ENCODE measurements at regions not wholly inside any gene's neighbourhood (a gene's known extent, or its start where the extent isn't known, plus 50 kb on each side); places are given as distances from the start of the nearest gene placed in this dataset.
"Not testable (repeated sequence)": the region's sequence is repeated elsewhere in the genome, so short reads cannot be mapped to it uniquely, and the experiment has no call there.

DNA sequence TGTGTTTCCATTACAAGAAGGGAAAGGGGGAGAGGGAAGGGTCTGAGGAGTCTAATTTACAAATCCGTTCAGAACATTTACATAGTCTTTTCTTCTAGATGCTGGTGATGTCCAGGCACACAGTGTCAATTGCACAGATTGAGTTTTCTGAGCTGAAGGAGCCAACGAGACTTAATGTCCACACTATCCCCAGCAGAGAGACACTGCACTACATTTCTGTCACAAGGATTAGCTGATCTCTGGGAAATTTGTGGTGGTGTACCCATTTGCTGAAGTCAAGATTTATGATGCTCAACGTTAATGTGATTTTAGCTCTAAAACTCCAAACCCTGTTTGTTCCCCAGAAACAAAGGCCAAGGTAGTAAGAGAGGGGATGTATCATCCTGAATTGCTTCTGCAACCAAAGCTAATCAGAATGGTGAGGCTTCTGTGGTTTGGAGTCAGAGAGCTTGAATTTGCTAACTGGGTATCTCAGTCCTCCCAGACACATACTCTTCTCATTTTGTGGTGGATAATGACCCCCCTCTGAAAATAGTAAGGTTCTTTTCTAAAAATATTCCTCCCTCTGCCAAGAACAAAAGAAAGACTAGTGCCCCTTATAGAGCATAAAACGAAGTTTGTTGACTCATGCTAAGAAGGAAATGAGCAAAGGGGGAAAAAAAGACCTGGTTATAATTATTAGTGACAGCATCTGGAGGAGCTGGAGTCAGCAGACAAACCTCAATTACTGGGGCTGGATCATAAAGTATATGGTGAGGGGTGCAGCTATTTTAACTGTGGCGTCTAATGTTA lies 416.9 kb downstream of the PSAT1 start:
- no peak for TF ChIP-seq ZFX (IDR thresholded peaks at IDR 0.05; ENCODE audit: borderline replicate concordance)
- TF ChIP-seq, protein P1, sequence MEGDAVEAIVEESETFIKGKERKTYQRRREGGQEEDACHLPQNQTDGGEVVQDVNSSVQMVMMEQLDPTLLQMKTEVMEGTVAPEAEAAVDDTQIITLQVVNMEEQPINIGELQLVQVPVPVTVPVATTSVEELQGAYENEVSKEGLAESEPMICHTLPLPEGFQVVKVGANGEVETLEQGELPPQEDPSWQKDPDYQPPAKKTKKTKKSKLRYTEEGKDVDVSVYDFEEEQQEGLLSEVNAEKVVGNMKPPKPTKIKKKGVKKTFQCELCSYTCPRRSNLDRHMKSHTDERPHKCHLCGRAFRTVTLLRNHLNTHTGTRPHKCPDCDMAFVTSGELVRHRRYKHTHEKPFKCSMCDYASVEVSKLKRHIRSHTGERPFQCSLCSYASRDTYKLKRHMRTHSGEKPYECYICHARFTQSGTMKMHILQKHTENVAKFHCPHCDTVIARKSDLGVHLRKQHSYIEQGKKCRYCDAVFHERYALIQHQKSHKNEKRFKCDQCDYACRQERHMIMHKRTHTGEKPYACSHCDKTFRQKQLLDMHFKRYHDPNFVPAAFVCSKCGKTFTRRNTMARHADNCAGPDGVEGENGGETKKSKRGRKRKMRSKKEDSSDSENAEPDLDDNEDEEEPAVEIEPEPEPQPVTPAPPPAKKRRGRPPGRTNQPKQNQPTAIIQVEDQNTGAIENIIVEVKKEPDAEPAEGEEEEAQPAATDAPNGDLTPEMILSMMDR (IDR thresholded peaks at IDR 0.05): no peak
- no peak overlapping the region for H3K27ac ChIP-seq

DNA sequence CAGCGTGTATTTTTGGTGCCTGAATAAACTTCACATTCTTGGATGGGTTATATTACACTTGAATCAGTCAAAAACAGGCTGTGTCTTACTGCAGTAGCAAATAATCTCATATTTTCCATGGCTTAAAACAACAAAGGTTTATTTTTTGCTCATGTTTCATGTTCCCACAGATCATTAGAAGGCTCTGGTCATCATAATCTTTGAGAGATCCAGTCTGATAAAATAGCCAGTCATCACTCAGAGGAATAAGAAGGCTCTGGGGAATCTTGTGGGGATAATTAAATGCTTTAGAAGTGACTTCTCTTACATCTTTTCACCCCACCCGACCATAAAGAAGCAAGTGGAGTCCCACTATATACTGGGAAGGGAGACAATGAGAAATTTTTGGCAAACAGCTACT lies 417.7 kb downstream of the PSAT1 start:
- no peak overlapping the region for H3K27ac ChIP-seq
- TF ChIP-seq, protein P1 (IDR thresholded peaks at IDR 0.05): no peak
- TF ChIP-seq ZFX (IDR thresholded peaks at IDR 0.05; ENCODE audit: borderline replicate concordance): no peak

DNA sequence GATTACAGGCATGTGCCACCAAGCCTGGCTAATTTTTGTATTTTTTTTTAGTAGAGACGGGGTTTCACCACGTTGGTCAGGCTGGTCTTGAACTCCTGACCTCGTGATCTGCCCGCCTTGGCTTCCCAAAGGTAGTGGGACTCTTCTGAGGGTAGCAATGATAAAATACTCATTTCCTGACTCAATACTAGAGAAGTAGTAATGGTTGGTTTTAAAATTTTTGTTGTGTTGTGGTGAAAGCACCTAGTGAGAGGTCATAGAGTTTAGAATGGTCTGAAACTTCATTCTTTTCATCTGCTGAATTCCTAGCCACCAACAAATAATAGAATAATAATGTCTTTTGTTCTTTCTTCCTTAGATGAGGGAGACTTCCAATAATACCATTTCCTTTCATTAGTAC lies 422.1 kb downstream of the PSAT1 start:
- H3K27ac ChIP-seq: not testable (repeated sequence)

DNA sequence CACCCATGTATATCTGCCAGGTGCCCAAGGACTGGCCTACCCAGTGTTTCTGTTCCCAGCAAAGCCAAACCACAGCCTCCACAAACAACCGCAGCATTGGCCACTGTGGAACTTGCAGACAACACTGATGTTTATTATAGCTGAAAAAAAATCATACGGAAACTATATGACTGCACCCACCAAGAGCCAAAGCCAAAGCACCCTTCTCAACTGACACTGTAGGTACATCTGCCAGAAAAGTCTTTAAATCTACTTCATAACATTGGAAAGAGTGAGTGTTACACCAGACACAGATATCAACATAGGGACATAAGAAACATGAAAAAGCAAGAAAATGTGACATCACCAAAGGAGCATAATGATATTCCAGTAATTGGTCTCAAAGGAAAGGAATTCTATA lies 428.0 kb downstream of the PSAT1 start:
- TF ChIP-seq, protein P1 (IDR thresholded peaks at IDR 0.05): no peak
- no peak for TF ChIP-seq ZFX (IDR thresholded peaks at IDR 0.05; ENCODE audit: borderline replicate concordance)
- H3K27ac ChIP-seq: no peak overlapping the region

DNA sequence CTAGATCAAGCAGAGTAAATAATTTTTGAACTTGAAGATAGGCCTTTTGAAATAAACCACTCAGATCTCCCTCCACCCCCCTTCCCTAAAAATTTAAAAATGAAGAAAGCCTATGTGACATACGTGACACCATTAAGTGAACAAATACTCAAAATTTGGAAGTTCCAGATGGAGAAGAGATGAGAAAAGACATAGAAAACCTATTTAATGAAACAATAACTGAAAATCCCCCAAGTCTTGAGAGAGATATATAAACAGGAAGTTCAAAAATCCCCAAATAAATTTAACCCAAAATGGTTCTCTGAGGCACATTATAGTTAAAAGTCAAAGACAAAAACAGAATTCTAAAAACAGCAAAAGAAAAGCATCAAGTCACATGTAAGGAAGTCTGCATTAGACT lies 428.6 kb downstream of the PSAT1 start:
- no peak for TF ChIP-seq ZFX (IDR thresholded peaks at IDR 0.05; ENCODE audit: borderline replicate concordance)
- TF ChIP-seq, protein P1 (IDR thresholded peaks at IDR 0.05): no peak
- H3K27ac ChIP-seq: no peak overlapping the region

DNA sequence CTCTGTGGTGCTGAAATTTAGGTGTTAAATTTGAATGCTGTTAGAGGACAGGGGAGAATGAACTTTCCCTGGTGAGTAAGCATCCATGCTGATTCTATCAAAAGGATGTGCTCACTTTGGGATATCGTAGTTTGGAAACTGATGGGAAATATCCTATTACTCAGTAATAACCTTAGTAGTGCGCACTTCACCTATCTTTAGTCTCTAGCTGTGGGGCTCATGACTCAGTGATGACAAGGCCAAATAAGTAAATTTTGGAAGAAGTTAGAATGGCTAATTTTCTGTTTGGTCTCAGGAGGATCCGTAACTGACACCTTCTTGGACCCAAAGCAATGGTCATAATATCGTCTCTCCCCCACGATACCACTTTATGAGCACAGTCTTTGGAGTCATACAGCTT lies 448.4 kb downstream of the PSAT1 start:
- TF ChIP-seq, protein P1 (IDR thresholded peaks at IDR 0.05): no peak
- TF ChIP-seq ZFX (IDR thresholded peaks at IDR 0.05; ENCODE audit: borderline replicate concordance): no peak
- H3K27ac ChIP-seq: no peak overlapping the region

DNA sequence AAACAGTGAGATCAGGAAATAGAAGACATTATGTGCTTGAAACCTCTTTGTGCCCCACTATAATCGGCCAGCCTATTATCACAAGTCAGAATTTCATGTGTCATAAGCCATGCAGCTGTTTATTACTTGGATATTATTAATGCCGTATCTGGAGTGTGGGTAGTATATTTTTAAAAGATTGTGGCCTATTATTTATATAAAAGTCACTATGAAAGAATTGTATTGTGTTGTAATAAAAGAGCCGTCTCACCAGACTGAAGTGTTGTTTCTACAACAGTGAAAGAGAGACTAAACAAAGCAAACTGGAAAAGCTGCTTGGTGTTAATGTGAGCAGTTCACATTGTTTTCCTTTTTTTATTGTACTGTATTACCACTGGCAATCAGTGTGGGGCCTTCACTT lies 449.1 kb downstream of the PSAT1 start:
- H3K27ac ChIP-seq: no peak overlapping the region
- TF ChIP-seq, protein P1 (IDR thresholded peaks at IDR 0.05): no peak
- no peak for TF ChIP-seq ZFX (IDR thresholded peaks at IDR 0.05; ENCODE audit: borderline replicate concordance)

DNA sequence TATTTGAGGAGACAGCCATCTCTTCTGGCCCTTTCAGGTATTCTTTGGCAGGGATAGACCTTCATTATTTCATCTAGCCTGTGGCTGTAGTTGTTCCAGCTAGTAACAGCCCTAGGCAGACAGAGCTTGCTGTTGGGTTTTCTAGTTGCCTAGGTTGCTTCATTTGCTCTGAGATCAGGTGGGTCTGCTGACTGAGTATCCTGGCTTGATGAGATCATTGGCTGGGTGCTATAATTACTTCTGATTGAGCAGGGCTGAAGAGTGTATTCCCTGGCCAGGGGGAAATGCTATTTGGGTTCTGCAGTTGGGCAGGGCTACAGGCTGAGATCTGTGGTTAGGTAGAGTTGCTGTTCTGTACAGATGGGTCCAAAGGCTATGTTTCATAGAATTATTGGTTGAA lies 456.1 kb downstream of the PSAT1 start:
- H3K27ac ChIP-seq: no peak overlapping the region
- no peak for TF ChIP-seq ZFX (IDR thresholded peaks at IDR 0.05; ENCODE audit: borderline replicate concordance)
- TF ChIP-seq, protein P1 (IDR thresholded peaks at IDR 0.05): no peak

Measured in 22Rv1 (cell line).